HEK293 (cell line): ENCODE measurements at regions not wholly inside any gene's neighbourhood (a gene's known extent, or its start where the extent isn't known, plus 50 kb on each side); places are given as distances from the start of the nearest gene placed in this dataset.

Experiments
- CTCF ChIA-PET: fragments of 350-600 bp; formaldehyde crosslinking; extraction: SDS; loops from one replicate; lab custom pipeline; 2021; ENCODE audit warnings: antibody characterized with exemption; lab: Yijun Ruan, JAX
- POLR2A ChIA-PET: fragments of 300-600 bp; formaldehyde crosslinking; extraction: SDS; loops from one replicate; lab custom pipeline; 2020; ENCODE audit warnings: antibody characterized with exemption, inconsistent platforms; lab: Yijun Ruan, JAX
- H3K27ac ChIP-seq: fragments of 200-500 bp; sonication (Bioruptor generic); 2 replicates; pipeline ENCODE4 v1.5.1; 2014; ENCODE audit warnings: low read depth, low read length, control low read depth, inconsistent platforms; ENCODE audit errors: extremely low read depth
- H3K36me3 ChIP-seq, 2 experiments: fragments of 200-500 bp in 1 of 2; sonication (Bioruptor generic) in 1 of 2; 1 replicate in 1 of 2; 2 replicates in 1 of 2; pipeline ENCODE4 v1.5.1; 2014 to 2017; ENCODE audit warnings: inconsistent platforms in 2 of 2, low read length in 2 of 2; ENCODE audit not compliant: control insufficient read depth in 2 of 2, insufficient read depth in 1 of 2
- H3K4me1 ChIP-seq: fragments of 200-500 bp; sonication (Bioruptor generic); 2 replicates; pipeline ENCODE4 v1.5.1; 2014; ENCODE audit warnings: mild to moderate bottlenecking, low read length, inconsistent platforms; ENCODE audit not compliant: control insufficient read depth, insufficient read depth
- H3K4me3 ChIP-seq: 2 replicates; pipeline ENCODE4 v1.5.1; 2011; ENCODE audit warnings: low read depth, mild to moderate bottlenecking, control low read depth, low read length, moderate library complexity
- H3K9me3 ChIP-seq: fragments of 200-500 bp; sonication (Bioruptor generic); 2 replicates; pipeline ENCODE4 v1.5.1; 2014; ENCODE audit warnings: low read depth, low read length, inconsistent platforms; ENCODE audit not compliant: control insufficient read depth, insufficient read depth
- BCL11B ChIP-seq: fragments of 450-650 bp; formaldehyde crosslinking; IDR thresholded peaks from 2 replicates; pipeline ENCODE4 v1.5.1; 2016; ENCODE audit warnings: low read depth, missing biosample characterization, missing genetic modification characterization
- OVOL3 ChIP-seq: fragments of 450-650 bp; formaldehyde crosslinking; IDR thresholded peaks from 2 replicates; pipeline ENCODE4 v1.5.1; 2016; ENCODE audit warnings: missing biosample characterization, missing genetic modification characterization
- PRDM1 ChIP-seq: fragments of 450-650 bp; formaldehyde crosslinking; IDR thresholded peaks from 2 replicates; pipeline ENCODE4; 2016; ENCODE audit warnings: missing biosample characterization, missing genetic modification characterization
- TRIM28 ChIP-seq: IDR thresholded peaks from 2 replicates; pipeline ENCODE4 v1.6.1; 2011; ENCODE audit warnings: low read length, control low read depth, borderline replicate concordance
- ZBTB17 ChIP-seq: fragments of 450-650 bp; formaldehyde crosslinking; IDR thresholded peaks from 2 replicates; pipeline ENCODE4 v1.5.1; 2016; ENCODE audit warnings: missing biosample characterization, missing genetic modification characterization
- ZNF175 ChIP-seq: fragments of 450-650 bp; formaldehyde crosslinking; IDR thresholded peaks from 2 replicates; pipeline ENCODE4 v1.5.1; 2016; ENCODE audit warnings: missing biosample characterization, missing genetic modification characterization
- ZNF202 ChIP-seq: fragments of 450-650 bp; formaldehyde crosslinking; IDR thresholded peaks from 2 replicates; pipeline ENCODE4 v1.5.1; 2016; ENCODE audit warnings: missing biosample characterization, missing genetic modification characterization, borderline replicate concordance
- ZNF350 ChIP-seq: fragments of 450-650 bp; formaldehyde crosslinking; IDR thresholded peaks from 2 replicates; pipeline ENCODE4 v1.5.0; 2017; ENCODE audit warnings: missing biosample characterization, mild to moderate bottlenecking, missing genetic modification characterization
- ZNF416 ChIP-seq: fragments of 450-650 bp; formaldehyde crosslinking; IDR thresholded peaks from 2 replicates; pipeline ENCODE4 v1.5.1; 2016; ENCODE audit warnings: missing biosample characterization, missing genetic modification characterization
- ZNF473 ChIP-seq: fragments of 450-650 bp; formaldehyde crosslinking; IDR thresholded peaks from 2 replicates; pipeline ENCODE4 v1.5.1; 2017; ENCODE audit warnings: missing biosample characterization, missing genetic modification characterization
- ZNF558 ChIP-seq: fragments of 450-650 bp; formaldehyde crosslinking; IDR thresholded peaks from 2 replicates; pipeline ENCODE4 v1.5.1; 2016; ENCODE audit warnings: missing biosample characterization, missing genetic modification characterization
- ZNF571 ChIP-seq: fragments of 450-650 bp; formaldehyde crosslinking; IDR thresholded peaks from 2 replicates; pipeline ENCODE4 v1.5.0; 2017; ENCODE audit warnings: missing biosample characterization, missing genetic modification characterization
- ZNF677 ChIP-seq: fragments of 450-650 bp; IDR thresholded peaks from 2 replicates; pipeline ENCODE4 v1.5.0; 2018; ENCODE audit warnings: missing biosample characterization, mild to moderate bottlenecking, missing genetic modification characterization, moderate library complexity
- ZNF701 ChIP-seq: fragments of 450-650 bp; formaldehyde crosslinking; IDR thresholded peaks from 2 replicates; pipeline ENCODE4 v1.5.1; 2016; ENCODE audit warnings: missing biosample characterization, missing genetic modification characterization
- ZNF747 ChIP-seq: fragments of 450-650 bp; formaldehyde crosslinking; IDR thresholded peaks from 2 replicates; pipeline ENCODE4 v1.5.1; 2016; ENCODE audit warnings: missing biosample characterization, missing genetic modification characterization
- TF ChIP-seq, protein P1 (sequence below): fragments of 450-650 bp; formaldehyde crosslinking; IDR thresholded peaks from 2 replicates; pipeline ENCODE4 v1.5.1; 2016; ENCODE audit warnings: missing biosample characterization, missing genetic modification characterization, low read depth
- TF ChIP-seq, protein P2 (sequence below): fragments of 450-650 bp; formaldehyde crosslinking; optimal IDR thresholded peaks from 2 replicates; pipeline ENCODE3; 2016; ENCODE audit warnings: missing biosample characterization, mild to moderate bottlenecking, missing genetic modification characterization
- TF ChIP-seq, protein P3 (sequence below): fragments of 450-650 bp; formaldehyde crosslinking; IDR thresholded peaks from 2 replicates; pipeline ENCODE4 v1.5.1; 2016; ENCODE audit warnings: missing biosample characterization, missing genetic modification characterization
- TF ChIP-seq, protein P4 (sequence below): fragments of 450-650 bp; formaldehyde crosslinking; IDR thresholded peaks from 2 replicates; pipeline ENCODE4 v1.5.1; 2016; ENCODE audit warnings: missing biosample characterization, missing genetic modification characterization, borderline replicate concordance
- TF ChIP-seq, protein P5 (sequence below): fragments of 450-650 bp; formaldehyde crosslinking; IDR thresholded peaks from 2 replicates; pipeline ENCODE4 v1.5.1; 2016; ENCODE audit warnings: missing biosample characterization, missing genetic modification characterization

DNA sequence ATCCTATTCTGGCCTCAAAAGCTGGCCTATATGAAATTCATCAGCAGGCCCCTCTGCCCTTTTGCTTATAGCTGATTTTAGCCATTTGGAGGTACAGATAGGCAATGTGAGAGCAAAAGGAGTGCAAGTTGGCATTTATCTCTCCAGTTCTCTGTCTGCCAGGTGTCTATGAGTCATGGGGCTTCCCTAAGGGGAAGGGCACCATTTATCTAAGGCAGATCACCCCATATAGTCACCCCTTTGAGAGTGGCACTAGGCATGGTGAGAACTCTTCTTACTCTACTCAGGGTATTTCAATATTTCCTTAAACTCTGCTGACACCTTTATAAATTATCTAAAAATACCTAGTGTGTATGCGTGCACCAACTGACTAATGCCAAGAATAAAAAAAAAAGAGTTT, 314.7 kb upstream of the CDH6 start (continued):
- no peak for TF ChIP-seq OVOL3 (tag by site-specific recombination)
- TF ChIP-seq ZNF747 (tag by site-specific recombination) = no peak
- TF ChIP-seq ZNF558 (tag by site-specific recombination) = no peak

DNA sequence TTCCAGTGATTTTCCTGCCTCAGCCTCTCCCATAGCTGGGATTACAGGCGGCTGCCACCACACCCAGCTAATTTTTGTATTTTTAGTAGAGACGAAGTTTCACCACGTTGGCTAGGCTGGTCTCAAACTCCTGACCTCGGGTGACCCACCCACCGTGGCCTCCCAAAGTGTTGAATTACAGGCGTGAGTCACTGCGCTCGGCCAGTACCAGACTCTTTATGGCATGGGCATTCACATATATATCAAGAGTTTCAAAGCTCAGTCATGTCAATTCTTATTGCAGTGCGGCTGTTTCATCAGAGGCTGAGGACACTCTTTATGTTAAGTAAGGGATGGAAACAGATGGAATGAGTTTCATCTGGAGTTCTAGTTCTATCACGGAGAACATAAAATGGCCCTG, 315.2 kb upstream of the CDH6 start:
- TF ChIP-seq, protein P1, sequence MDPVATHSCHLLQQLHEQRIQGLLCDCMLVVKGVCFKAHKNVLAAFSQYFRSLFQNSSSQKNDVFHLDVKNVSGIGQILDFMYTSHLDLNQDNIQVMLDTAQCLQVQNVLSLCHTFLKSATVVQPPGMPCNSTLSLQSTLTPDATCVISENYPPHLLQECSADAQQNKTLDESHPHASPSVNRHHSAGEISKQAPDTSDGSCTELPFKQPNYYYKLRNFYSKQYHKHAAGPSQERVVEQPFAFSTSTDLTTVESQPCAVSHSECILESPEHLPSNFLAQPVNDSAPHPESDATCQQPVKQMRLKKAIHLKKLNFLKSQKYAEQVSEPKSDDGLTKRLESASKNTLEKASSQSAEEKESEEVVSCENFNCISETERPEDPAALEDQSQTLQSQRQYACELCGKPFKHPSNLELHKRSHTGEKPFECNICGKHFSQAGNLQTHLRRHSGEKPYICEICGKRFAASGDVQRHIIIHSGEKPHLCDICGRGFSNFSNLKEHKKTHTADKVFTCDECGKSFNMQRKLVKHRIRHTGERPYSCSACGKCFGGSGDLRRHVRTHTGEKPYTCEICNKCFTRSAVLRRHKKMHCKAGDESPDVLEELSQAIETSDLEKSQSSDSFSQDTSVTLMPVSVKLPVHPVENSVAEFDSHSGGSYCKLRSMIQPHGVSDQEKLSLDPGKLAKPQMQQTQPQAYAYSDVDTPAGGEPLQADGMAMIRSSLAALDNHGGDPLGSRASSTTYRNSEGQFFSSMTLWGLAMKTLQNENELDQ (tag by site-specific recombination) = no peak
- TF ChIP-seq, protein P2, sequence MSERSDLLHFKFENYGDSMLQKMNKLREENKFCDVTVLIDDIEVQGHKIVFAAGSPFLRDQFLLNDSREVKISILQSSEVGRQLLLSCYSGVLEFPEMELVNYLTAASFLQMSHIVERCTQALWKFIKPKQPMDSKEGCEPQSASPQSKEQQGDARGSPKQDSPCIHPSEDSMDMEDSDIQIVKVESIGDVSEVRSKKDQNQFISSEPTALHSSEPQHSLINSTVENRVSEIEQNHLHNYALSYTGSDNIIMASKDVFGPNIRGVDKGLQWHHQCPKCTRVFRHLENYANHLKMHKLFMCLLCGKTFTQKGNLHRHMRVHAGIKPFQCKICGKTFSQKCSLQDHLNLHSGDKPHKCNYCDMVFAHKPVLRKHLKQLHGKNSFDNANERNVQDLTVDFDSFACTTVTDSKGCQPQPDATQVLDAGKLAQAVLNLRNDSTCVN (tag by site-specific recombination) = no peak
- TF ChIP-seq ZBTB17 (tag by site-specific recombination) (no peak), TRIM28 (no peak), ZNF677 (tag by site-specific recombination) (no peak), BCL11B (tag by site-specific recombination) (no peak), ZNF350 (no peak), ZNF701 (no peak), ZNF473 (tag by site-specific recombination) (no peak), ZNF175 (no peak), ZNF202 (tag by site-specific recombination) (no peak), PRDM1 (tag by site-specific recombination) (no peak)
- TF ChIP-seq, protein P3, sequence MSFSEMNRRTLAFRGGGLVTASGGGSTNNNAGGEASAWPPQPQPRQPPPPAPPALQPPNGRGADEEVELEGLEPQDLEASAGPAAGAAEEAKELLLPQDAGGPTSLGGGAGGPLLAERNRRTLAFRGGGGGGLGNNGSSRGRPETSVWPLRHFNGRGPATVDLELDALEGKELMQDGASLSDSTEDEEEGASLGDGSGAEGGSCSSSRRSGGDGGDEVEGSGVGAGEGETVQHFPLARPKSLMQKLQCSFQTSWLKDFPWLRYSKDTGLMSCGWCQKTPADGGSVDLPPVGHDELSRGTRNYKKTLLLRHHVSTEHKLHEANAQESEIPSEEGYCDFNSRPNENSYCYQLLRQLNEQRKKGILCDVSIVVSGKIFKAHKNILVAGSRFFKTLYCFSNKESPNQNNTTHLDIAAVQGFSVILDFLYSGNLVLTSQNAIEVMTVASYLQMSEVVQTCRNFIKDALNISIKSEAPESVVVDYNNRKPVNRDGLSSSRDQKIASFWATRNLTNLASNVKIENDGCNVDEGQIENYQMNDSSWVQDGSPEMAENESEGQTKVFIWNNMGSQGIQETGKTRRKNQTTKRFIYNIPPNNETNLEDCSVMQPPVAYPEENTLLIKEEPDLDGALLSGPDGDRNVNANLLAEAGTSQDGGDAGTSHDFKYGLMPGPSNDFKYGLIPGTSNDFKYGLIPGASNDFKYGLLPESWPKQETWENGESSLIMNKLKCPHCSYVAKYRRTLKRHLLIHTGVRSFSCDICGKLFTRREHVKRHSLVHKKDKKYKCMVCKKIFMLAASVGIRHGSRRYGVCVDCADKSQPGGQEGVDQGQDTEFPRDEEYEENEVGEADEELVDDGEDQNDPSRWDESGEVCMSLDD (tag by site-specific recombination) = no peak
- Histone ChIP-seq H3K9me3 (no peaks in the 10 kb centered on the region), H3K36me3 (no peaks in the 10 kb centered on the region), H3K4me1 (no peaks in the 10 kb centered on the region), H3K4me3 (no peak overlapping the region), H3K27ac (no peak overlapping the region)
- ChIA-PET POLR2A (no interaction called here), CTCF (interaction anchor here (0.5 to 0.6 kb wide), 2 partner anchors 9 to 23 kb away, joined by 3 to 4 read pairs; no protein-coding TSS in a partner anchor)

DNA sequence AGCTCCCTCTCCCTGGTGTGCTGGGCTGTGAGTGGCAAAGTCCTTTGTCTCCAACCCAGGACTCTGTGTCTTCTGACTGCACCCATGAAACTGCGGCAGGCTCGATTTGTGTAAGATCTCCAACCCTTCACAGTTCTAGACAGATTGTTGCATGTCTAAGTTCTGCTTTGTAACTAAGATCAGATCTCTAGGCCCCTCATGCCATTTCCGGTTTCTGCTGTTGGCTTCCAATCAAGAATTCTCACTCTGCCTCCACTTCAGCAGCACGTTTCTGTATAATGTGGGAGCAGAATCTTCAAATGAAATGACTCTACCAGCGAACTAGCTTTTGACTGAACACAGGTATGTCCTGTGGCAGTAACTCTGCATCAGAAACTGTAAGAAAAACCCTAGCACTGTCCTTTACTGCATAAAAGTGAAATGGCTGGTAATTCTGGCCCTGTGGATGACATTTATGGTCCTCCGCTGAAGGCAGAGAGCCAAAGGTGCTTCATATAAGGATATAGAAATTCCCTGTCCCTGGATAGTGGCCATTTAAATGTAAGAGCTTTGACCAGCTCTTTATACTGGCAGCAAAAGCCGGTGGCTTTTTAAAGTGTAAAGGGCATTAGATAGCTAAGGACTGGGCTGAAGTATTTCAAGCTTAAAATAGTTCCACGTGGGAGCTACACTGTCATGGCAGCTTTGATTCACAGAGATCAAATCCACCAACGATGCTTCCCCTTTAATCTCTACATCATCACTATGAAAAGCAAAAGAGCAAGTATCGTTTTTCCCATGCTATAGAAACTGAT, 319.0 kb upstream of the CDH6 start:
- no peaks in the 10 kb centered on the region for H3K4me1 ChIP-seq
- CTCF ChIA-PET = interaction anchor here (0.6 kb wide), 1 partner anchor 309 kb away, joined by 3 read pairs; no protein-coding TSS in a partner anchor
- no peak overlapping the region for H3K4me3 ChIP-seq
- POLR2A ChIA-PET = no interaction called here
- no peaks in the 10 kb centered on the region for H3K9me3 ChIP-seq
- H3K27ac ChIP-seq = no peak overlapping the region
- H3K36me3 ChIP-seq = no peaks in the 10 kb centered on the region
- TF ChIP-seq ZNF416 (tag by site-specific recombination) (no peak), ZNF571 (tag by site-specific recombination) (no peak)
- TF ChIP-seq, protein P4, sequence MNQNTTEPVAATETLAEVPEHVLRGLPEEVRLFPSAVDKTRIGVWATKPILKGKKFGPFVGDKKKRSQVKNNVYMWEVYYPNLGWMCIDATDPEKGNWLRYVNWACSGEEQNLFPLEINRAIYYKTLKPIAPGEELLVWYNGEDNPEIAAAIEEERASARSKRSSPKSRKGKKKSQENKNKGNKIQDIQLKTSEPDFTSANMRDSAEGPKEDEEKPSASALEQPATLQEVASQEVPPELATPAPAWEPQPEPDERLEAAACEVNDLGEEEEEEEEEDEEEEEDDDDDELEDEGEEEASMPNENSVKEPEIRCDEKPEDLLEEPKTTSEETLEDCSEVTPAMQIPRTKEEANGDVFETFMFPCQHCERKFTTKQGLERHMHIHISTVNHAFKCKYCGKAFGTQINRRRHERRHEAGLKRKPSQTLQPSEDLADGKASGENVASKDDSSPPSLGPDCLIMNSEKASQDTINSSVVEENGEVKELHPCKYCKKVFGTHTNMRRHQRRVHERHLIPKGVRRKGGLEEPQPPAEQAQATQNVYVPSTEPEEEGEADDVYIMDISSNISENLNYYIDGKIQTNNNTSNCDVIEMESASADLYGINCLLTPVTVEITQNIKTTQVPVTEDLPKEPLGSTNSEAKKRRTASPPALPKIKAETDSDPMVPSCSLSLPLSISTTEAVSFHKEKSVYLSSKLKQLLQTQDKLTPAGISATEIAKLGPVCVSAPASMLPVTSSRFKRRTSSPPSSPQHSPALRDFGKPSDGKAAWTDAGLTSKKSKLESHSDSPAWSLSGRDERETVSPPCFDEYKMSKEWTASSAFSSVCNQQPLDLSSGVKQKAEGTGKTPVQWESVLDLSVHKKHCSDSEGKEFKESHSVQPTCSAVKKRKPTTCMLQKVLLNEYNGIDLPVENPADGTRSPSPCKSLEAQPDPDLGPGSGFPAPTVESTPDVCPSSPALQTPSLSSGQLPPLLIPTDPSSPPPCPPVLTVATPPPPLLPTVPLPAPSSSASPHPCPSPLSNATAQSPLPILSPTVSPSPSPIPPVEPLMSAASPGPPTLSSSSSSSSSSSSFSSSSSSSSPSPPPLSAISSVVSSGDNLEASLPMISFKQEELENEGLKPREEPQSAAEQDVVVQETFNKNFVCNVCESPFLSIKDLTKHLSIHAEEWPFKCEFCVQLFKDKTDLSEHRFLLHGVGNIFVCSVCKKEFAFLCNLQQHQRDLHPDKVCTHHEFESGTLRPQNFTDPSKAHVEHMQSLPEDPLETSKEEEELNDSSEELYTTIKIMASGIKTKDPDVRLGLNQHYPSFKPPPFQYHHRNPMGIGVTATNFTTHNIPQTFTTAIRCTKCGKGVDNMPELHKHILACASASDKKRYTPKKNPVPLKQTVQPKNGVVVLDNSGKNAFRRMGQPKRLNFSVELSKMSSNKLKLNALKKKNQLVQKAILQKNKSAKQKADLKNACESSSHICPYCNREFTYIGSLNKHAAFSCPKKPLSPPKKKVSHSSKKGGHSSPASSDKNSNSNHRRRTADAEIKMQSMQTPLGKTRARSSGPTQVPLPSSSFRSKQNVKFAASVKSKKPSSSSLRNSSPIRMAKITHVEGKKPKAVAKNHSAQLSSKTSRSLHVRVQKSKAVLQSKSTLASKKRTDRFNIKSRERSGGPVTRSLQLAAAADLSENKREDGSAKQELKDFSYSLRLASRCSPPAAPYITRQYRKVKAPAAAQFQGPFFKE (tag by site-specific recombination) = no peak
- TF ChIP-seq, protein P5, sequence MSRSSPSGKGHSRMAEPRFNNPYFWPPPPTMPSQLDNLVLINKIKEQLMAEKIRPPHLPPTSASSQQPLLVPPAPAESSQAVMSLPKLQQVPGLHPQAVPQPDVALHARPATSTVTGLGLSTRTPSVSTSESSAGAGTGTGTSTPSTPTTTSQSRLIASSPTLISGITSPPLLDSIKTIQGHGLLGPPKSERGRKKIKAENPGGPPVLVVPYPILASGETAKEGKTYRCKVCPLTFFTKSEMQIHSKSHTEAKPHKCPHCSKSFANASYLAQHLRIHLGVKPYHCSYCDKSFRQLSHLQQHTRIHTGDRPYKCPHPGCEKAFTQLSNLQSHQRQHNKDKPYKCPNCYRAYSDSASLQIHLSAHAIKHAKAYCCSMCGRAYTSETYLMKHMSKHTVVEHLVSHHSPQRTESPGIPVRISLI (tag by site-specific recombination) = no peak
